Small intestine (tissue), 7 donors: ENCODE measurements at regions not wholly inside any gene's neighbourhood (a gene's known extent, or its start where the extent isn't known, plus 50 kb on each side); places are given as distances from the start of the nearest gene placed in this dataset.

Experiments used
- DNase-seq, 2 donors: peaks; one replicate each; pipeline versions ENCODE4 v3.0.0 to v3.0.0-alpha.2; 2013
- FAIRE-seq: peaks from 2 replicates; lab custom pipeline; 2012; peaks lifted over from hg19 to GRCh38; lab: Jason Lieb, UNC
- H3K27ac ChIP-seq, 3 donors: one replicate each; pipeline ENCODE4 v1.5.1; 2013; ENCODE audit warnings: low read length in 2 of 3, mild to moderate bottlenecking in 2 of 3, control low read depth in 1 of 3, inconsistent platforms in 1 of 3, low read depth in 1 of 3, moderate library complexity in 1 of 3
- H3K27me3 ChIP-seq, 3 donors: one replicate each; pipeline ENCODE4 v1.6.1; 2013; ENCODE audit warnings: low read length in 3 of 3, inconsistent platforms in 1 of 3; ENCODE audit not compliant: control insufficient read depth in 3 of 3, insufficient read depth in 3 of 3
- H3K36me3 ChIP-seq, 3 donors: one replicate each; pipeline ENCODE4 v1.6.1; 2013; ENCODE audit warnings: low read length in 3 of 3, inconsistent platforms in 1 of 3, low read depth in 1 of 3, mild to moderate bottlenecking in 1 of 3, moderate library complexity in 1 of 3; ENCODE audit not compliant: control insufficient read depth in 3 of 3, insufficient read depth in 2 of 3
- H3K4me1 ChIP-seq, 3 donors: one replicate each; pipeline ENCODE4 v1.6.1; 2013; ENCODE audit warnings: low read length in 2 of 3, inconsistent platforms in 1 of 3, low read depth in 1 of 3, mild to moderate bottlenecking in 1 of 3, moderate library complexity in 1 of 3; ENCODE audit not compliant: control insufficient read depth in 3 of 3, insufficient read depth in 2 of 3
- H3K4me3 ChIP-seq, 3 donors: one replicate each; pipeline ENCODE4 v1.5.1; 2013; ENCODE audit warnings: low read length in 3 of 3, control low read depth in 1 of 3, inconsistent platforms in 1 of 3, low read depth in 1 of 3, mild to moderate bottlenecking in 1 of 3, moderate library complexity in 1 of 3
- H3K9me3 ChIP-seq, 2 donors: one replicate each; pipeline ENCODE4 v1.6.1; 2013; ENCODE audit warnings: low read depth in 1 of 2, low read length in 1 of 2; ENCODE audit not compliant: control insufficient read depth in 2 of 2, insufficient read depth in 1 of 2
- WGBS, 3 donors: extraction: QIAGEN DNeasy Blood & Tissue Kit; methylation state at CpG; one replicate each; pipeline ENCODE4 v1.1.7; 2013; 5-methylcytosine and 5-hydroxymethylcytosine counted together
- donor health status: healthy with polysubstance abuse.
- donor health status: control.
- donor health status: control.
- donor health status: Bipolar disorder and iron deficiency.
- donor health status: healthy.

GRCh38 chr7:133183042-133183794, 69.7 kb upstream of the EXOC4 start:
- Histone ChIP-seq H3K9me3 (no peaks in the 10 kb centered on the region), H3K4me1 (no peaks in the 10 kb centered on the region), H3K27ac (no peak overlapping the region), H3K27me3 (peaks cover 0 to 2% (median 0%) of the 10 kb centered on the region in 3 donors), H3K4me3 (no peak overlapping the region), H3K36me3 (no peaks in the 10 kb centered on the region)
- WGBS, 3 donors: 78 to 87% (median 81%) methylated on average over 10 of the region's 10 CpGs
- FAIRE-seq: no peak
- DNase-seq: no peak

DNA sequence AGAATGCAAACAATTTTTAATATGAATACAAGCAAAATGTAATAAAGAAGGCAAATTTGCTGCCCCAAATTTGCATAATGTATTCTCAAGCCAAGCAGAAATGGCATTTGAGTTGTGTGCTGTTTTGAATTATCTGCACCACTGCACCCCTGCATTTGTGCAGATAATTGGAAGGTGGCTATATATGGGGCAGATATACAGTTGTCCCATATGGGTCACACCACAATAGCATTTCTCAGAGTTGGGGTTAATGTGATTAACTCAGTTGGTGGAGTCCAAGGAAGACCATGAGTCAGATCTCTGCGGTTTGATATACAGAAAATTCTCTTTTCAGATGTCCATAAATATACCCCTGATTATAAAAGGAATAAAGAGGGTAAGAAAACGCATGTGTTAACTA, 68.9 kb upstream of the EXOC4 start:
- Histone ChIP-seq H3K4me3 (no peak overlapping the region), H3K36me3 (no peaks in the 10 kb centered on the region), H3K9me3 (no peaks in the 10 kb centered on the region), H3K27ac (no peak overlapping the region), H3K4me1 (no peaks in the 10 kb centered on the region), H3K27me3 (peaks cover 0 to 2% (median 0%) of the 10 kb centered on the region in 3 donors)
- no peak for DNase-seq
- no peak for FAIRE-seq
- 61 to 68% (median 66%) methylated on average over 2 of the region's 2 CpGs for WGBS, 3 donors

DNA sequence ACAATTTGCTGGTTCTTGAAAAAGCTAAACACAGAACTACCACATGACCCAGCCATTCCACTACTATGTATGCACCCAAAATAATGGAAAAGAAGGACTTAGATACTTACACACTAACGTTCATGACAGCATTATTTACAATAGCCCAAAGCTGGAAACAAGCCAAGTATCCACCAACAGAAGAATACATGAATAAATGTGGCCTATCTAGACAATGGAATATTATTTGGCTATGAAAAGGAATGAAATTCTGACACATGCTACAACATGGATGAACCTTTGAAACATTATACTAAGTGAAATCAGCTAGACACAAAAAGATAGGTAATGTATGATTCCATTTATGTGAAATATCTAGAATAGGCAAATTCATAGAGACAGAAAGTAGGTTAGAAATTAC, 67.4 kb upstream of the EXOC4 start:
- Histone ChIP-seq H3K36me3 (no peaks in the 10 kb centered on the region), H3K4me3 (no peak overlapping the region), H3K27me3 (peaks cover 0 to 2% (median 0%) of the 10 kb centered on the region in 3 donors), H3K9me3 (no peaks in the 10 kb centered on the region), H3K27ac (no peak overlapping the region), H3K4me1 (no peaks in the 10 kb centered on the region)
- FAIRE-seq: no peak
- WGBS, 3 donors: 15 to 22% (median 21%) methylated on average over 1 of the region's 1 CpG
- DNase-seq: no peak

GRCh38 chr7:133186060-133186459, 66.8 kb upstream of the EXOC4 start:
- H3K27ac ChIP-seq: no peak overlapping the region
- H3K4me3 ChIP-seq: no peak overlapping the region
- peaks cover 0 to 2% (median 0%) of the 10 kb centered on the region in 3 donors for H3K27me3 ChIP-seq
- FAIRE-seq: no peak
- WGBS, 3 donors: 65 to 83% (median 77%) methylated on average over 1 of the region's 1 CpG
- no peaks in the 10 kb centered on the region for H3K9me3 ChIP-seq
- no peaks in the 10 kb centered on the region for H3K36me3 ChIP-seq
- no peak for DNase-seq
- no peaks in the 10 kb centered on the region for H3K4me1 ChIP-seq

DNA sequence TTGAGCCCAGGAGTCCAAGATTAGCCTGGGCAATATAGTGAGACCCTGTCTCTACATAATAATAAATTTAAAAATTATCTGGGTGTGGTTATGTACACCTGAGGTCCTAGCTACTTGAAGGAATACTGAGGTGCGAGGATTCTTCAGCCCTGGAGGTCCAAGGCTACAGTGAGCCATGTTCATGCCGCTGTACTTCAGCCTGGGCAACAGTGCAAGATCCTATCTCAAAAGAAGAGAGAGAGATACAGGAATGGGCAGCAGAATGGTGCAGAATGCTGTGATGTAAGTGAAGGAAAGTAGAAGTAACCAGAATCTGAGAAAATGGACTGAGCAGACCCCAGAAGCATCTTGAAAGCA, 62.7 kb upstream of the EXOC4 start:
- no peaks in the 10 kb centered on the region for H3K36me3 ChIP-seq
- DNase-seq (no peak), FAIRE-seq (no peak)
- 86 to 95% (median 93%) methylated on average over 2 of the region's 2 CpGs for WGBS, 3 donors
- H3K27ac ChIP-seq: no peak overlapping the region
- no peaks in the 10 kb centered on the region for H3K4me1 ChIP-seq
- H3K9me3 ChIP-seq: no peaks in the 10 kb centered on the region
- H3K4me3 ChIP-seq: no peak overlapping the region
- no peaks in the 10 kb centered on the region for H3K27me3 ChIP-seq

- H3K9me3 ChIP-seq: no peaks in the 10 kb centered on the region
- 84 to 93% (median 93%) methylated on average over 1 of the region's 1 CpG for WGBS, 3 donors
- no peaks in the 10 kb centered on the region for H3K4me1 ChIP-seq
These were observed 62.2 kb upstream of the EXOC4 start for GRCh38 chr7:133190650-133191049.

GRCh38 chr7:133191787-133192186, 61.1 kb upstream of the EXOC4 start:
- Histone ChIP-seq H3K27ac (no peak overlapping the region), H3K4me3 (no peak overlapping the region), H3K4me1 (no peaks in the 10 kb centered on the region), H3K36me3 (no peaks in the 10 kb centered on the region), H3K27me3 (peaks cover 0 to 5% (median 0%) of the 10 kb centered on the region in 3 donors), H3K9me3 (no peaks in the 10 kb centered on the region)
- DNase-seq (no peak), FAIRE-seq (no peak)
- 73 to 81% (median 77%) methylated on average over 4 of the region's 4 CpGs for WGBS, 3 donors

More at GRCh38 chr7:133190650-133191049, 62.2 kb upstream of the EXOC4 start:
- H3K4me3 ChIP-seq: no peak overlapping the region
- DNase-seq: no peak
- no peak overlapping the region for H3K27ac ChIP-seq
- no peak for FAIRE-seq
- H3K36me3 ChIP-seq: no peaks in the 10 kb centered on the region
- no peaks in the 10 kb centered on the region for H3K27me3 ChIP-seq

- DNase-seq (no peak), FAIRE-seq (no peak)
- no peak overlapping the region for H3K27ac ChIP-seq
- H3K36me3 ChIP-seq: no peaks in the 10 kb centered on the region
- WGBS, 3 donors: 79 to 83% (median 80%) methylated on average over 4 of the region's 4 CpGs
- no peak overlapping the region for H3K4me3 ChIP-seq
- peaks cover 0 to 12% (median 0%) of the 10 kb centered on the region in 3 donors for H3K27me3 ChIP-seq
- no peaks in the 10 kb centered on the region for H3K4me1 ChIP-seq
- H3K9me3 ChIP-seq: no peaks in the 10 kb centered on the region
These were observed 57.0 kb upstream of the EXOC4 start for GRCh38 chr7:133195868-133196267.
